ENCODE measurements at regions not wholly inside any gene's neighbourhood (a gene's known extent, or its start where the extent isn't known, plus 50 kb on each side); places are given as distances from the start of the nearest gene placed in this dataset.
"Not testable (repeated sequence)": the region's sequence is repeated elsewhere in the genome, so short reads cannot be mapped to it uniquely, and the experiment has no call there.

DNA sequence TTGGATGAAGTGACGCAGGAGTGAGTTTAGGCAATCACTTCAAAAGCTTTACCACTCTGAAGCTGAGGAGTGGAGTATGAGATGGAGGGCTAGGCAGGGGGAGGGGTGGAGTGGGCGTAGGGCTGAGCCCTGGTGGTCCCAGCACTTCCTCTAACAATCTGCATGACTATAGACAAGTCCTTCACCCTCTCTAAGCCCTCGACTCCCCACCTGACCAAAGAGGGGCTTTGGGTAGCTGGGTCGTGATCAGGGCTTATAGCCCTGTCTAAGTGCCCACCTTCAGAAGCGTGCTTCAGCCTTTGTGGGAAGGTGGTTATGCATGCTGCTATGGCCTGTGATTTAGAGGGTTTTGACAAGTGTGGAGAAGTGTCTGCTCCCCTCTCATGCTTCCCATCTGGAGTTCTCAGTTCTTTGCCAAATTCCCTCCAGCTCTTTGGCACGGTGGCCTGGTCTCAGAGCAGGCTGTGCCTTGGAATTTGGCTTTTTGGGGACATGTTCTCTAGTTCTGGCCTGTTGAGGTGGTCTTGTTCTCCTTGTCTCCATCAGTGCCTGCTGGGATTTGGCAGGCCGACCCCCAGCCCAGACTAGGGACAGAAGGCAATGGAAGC, 53.0 kb downstream of the ACTBL2 start:
- TF ChIP-seq, protein P1, sequence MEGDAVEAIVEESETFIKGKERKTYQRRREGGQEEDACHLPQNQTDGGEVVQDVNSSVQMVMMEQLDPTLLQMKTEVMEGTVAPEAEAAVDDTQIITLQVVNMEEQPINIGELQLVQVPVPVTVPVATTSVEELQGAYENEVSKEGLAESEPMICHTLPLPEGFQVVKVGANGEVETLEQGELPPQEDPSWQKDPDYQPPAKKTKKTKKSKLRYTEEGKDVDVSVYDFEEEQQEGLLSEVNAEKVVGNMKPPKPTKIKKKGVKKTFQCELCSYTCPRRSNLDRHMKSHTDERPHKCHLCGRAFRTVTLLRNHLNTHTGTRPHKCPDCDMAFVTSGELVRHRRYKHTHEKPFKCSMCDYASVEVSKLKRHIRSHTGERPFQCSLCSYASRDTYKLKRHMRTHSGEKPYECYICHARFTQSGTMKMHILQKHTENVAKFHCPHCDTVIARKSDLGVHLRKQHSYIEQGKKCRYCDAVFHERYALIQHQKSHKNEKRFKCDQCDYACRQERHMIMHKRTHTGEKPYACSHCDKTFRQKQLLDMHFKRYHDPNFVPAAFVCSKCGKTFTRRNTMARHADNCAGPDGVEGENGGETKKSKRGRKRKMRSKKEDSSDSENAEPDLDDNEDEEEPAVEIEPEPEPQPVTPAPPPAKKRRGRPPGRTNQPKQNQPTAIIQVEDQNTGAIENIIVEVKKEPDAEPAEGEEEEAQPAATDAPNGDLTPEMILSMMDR (conservative IDR thresholded peaks at IDR 0.05; ENCODE audit: control insufficient read depth, insufficient read depth, low read depth, low read length) = no peak
- no peak for DNase-seq (ENCODE audit: low read depth)

DNA sequence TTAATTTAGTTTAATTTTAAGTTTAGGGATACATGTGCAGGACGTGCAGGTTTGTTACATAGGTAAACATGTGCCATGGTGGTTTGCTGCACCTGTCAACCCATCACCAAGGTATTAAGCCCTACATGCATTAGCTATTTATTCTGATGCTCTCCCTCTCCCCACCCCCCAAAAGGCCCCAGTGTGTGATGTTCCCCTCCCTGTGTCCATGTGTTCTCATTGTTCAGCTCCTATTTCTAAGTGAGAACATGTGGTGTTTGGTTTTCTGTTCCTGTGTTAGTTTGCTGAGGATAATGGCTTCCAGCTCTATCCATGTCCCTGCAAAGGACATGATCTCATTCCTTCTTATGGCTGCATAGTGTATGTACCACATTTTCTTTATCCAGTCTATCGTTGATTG, 53.6 kb downstream of the ACTBL2 start:
- not testable (repeated sequence) for DNase-seq (ENCODE audit: low read depth); H3K4me3 ChIP-seq (ENCODE audit: control insufficient read depth, low read depth, low read length)

More for the DNA sequence above, 53.0 kb downstream of the ACTBL2 start:
- no peak overlapping the region for H3K4me3 ChIP-seq (ENCODE audit: control insufficient read depth, low read depth, low read length)

DNA sequence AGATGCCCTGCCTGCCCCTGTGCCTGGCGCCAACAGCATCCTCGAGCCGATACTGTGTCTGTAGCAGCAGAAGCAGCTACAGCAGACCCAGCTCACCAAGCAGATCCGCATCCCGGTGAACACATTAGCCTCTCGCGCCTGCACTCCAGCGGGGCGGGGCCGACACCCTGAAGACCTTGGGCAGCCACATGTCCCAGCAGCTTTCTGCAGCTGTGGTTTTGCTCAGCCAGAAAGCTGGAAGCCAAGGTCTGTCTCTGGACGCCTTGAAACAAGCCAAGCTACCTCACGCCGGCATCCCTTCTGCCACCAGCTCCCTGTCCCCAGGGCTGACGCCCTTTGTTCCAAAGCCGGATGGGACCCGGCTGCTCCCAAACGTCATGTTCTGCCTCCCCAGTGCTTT, 59.6 kb downstream of the ACTBL2 start:
- TF ChIP-seq, protein P1 (conservative IDR thresholded peaks at IDR 0.05; ENCODE audit: control insufficient read depth, insufficient read depth, low read depth, low read length) = no peak
- H3K4me3 ChIP-seq (ENCODE audit: control insufficient read depth, low read depth, low read length) = no peak overlapping the region
- DNase-seq (ENCODE audit: low read depth) = no peak

DNA sequence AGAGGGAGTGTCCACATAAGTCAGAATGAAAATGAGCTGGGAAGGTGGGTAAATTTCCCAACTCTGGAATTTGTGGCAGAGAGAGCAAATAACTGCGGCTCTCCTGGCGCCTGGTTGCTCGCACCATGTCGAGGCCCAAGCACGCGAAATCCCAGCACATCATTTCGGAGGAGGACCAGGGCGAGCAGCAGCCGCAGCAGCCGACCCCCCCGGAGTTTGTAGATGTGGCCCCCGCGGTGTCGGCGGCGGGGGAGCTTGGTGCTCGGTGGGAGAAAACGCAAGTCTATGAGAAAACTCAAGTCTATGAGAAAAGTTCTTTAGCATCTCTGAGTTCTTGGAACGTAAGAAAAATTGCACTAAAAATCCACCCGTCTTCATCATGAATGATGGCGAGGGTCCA, 60.3 kb downstream of the ACTBL2 start:
- no peak overlapping the region for H3K4me3 ChIP-seq (ENCODE audit: control insufficient read depth, low read depth, low read length)
- no peak for DNase-seq (ENCODE audit: low read depth)
- TF ChIP-seq, protein P1 (conservative IDR thresholded peaks at IDR 0.05; ENCODE audit: control insufficient read depth, insufficient read depth, low read depth, low read length) = no peak

DNA sequence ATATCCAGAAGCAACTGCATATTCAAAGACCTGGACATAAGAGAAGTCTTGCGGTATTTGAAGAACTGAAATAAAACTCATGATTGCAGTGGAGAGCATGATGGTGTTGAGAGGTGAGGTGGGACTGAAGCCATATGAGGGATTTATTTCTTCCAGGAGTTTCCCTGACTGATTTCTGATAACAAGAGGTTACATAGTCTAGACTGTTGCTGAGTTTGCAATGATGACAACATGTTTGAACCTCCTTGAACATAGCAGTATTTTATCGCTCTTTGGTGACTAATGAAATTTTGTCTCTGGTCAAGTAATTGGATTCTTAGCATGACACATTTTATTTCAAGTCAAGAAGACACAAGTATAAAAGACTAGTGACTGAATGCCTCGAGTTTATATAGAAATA, 61.8 kb downstream of the ACTBL2 start:
- DNase-seq (ENCODE audit: low read depth) = no peak
- TF ChIP-seq, protein P1 (conservative IDR thresholded peaks at IDR 0.05; ENCODE audit: control insufficient read depth, insufficient read depth, low read depth, low read length) = no peak
- H3K4me3 ChIP-seq (ENCODE audit: control insufficient read depth, low read depth, low read length) = no peak overlapping the region

DNA sequence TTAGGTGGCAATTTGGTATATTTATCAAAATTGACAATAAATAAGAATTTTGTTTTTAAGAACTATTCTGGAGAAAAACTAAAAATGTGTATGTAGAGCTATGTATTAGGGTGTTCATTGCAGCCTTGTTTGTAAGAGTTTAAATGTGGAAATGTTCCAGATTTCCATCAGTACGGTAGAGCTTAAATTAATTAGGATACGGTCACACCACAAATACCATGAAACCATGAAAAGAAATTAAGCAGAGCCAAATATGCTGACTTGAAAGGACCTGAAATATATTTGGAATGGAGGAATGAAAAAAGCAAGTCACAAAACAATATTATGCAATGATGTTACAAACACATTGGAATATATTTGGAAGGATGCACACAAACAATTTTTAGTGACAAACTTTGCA, 64.6 kb downstream of the ACTBL2 start:
- no peak overlapping the region for H3K4me3 ChIP-seq (ENCODE audit: control insufficient read depth, low read depth, low read length)
- DNase-seq (ENCODE audit: low read depth) = no peak
- TF ChIP-seq, protein P1 (conservative IDR thresholded peaks at IDR 0.05; ENCODE audit: control insufficient read depth, insufficient read depth, low read depth, low read length) = no peak

DNA sequence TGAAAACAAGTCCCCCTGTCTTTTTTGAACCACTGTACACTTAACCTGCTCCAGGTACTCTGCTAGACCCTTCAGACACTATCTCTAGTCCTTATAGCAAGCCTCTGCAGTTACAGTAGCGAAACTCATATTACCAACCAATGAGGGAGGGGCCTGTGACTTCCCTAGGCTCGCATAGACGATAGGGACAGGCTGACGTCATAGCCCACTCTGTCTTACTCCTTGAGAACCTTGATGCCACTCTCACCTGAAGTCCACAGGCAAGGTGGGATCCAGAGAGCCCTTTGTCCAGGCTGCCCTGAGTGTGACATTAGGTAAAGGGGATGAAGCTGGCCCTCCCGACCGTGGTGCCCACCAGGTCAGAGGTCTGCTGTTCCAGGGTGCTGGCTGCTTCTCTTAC, 65.3 kb downstream of the ACTBL2 start:
- H3K4me3 ChIP-seq (ENCODE audit: control insufficient read depth, low read depth, low read length) = no peak overlapping the region
- TF ChIP-seq, protein P1 (conservative IDR thresholded peaks at IDR 0.05; ENCODE audit: control insufficient read depth, insufficient read depth, low read depth, low read length) = no peak
- DNase-seq (ENCODE audit: low read depth) = no peak
